ENCODE measurements at regions not wholly inside any gene's neighbourhood (a gene's known extent, or its start where the extent isn't known, plus 50 kb on each side); places are given as distances from the start of the nearest gene placed in this dataset.
"Not testable (repeated sequence)": the region's sequence is repeated elsewhere in the genome, so short reads cannot be mapped to it uniquely, and the experiment has no call there.

- no peak for DNase-seq
Measured at GRCh38 chr4:18180892-18181291, 159.3 kb upstream of the LCORL start.

GRCh38 chr4:18180122-18180521 is 158.6 kb upstream of the LCORL start:
- no peak for DNase-seq

- DNase-seq, result no peak
Measured at GRCh38 chr4:18171896-18172295, 150.3 kb upstream of the LCORL start.

GRCh38 chr4:18167831-18168230 is 146.3 kb upstream of the LCORL start:
- no peak for DNase-seq

- no peak for DNase-seq
Measured at GRCh38 chr4:18166925-18167324, 145.4 kb upstream of the LCORL start.

- DNase-seq, result no peak
Measured at GRCh38 chr4:18162453-18162852, 140.9 kb upstream of the LCORL start.

- not testable (repeated sequence) for DNase-seq
Measured at GRCh38 chr4:18159117-18159912, 137.8 kb upstream of the LCORL start.

GRCh38 chr4:18155067-18156041 is 133.8 kb upstream of the LCORL start:
- no peak for DNase-seq

GRCh38 chr4:18138076-18138665 is 116.6 kb upstream of the LCORL start:
- DNase-seq, result no peak

GRCh38 chr4:18134111-18134510 is 112.6 kb upstream of the LCORL start:
- no peak for DNase-seq

- DNase-seq, result no peak
Measured at GRCh38 chr4:18130256-18130655, 108.7 kb upstream of the LCORL start.

GRCh38 chr4:18128241-18128640 is 106.7 kb upstream of the LCORL start:
- DNase-seq, result no peak

GRCh38 chr4:18127030-18127429 is 105.5 kb upstream of the LCORL start:
- no peak for DNase-seq

- no peak for DNase-seq
Measured at GRCh38 chr4:18113710-18114331, 92.3 kb upstream of the LCORL start.

GRCh38 chr4:18111081-18111480 is 89.5 kb upstream of the LCORL start:
- no peak for DNase-seq

GRCh38 chr4:18110099-18110498 is 88.5 kb upstream of the LCORL start:
- no peak for DNase-seq

GRCh38 chr4:18109676-18110075 is 88.1 kb upstream of the LCORL start:
- no peak for DNase-seq

GRCh38 chr4:18107848-18108528 is 86.4 kb upstream of the LCORL start:
- DNase-seq, result not testable (repeated sequence)

- DNase-seq, result no peak
Measured at GRCh38 chr4:18106620-18107019, 85.1 kb upstream of the LCORL start.

- no peak for DNase-seq
Measured at GRCh38 chr4:18105030-18106011, 83.8 kb upstream of the LCORL start.
